ENCODE measurements at regions not wholly inside any gene's neighbourhood (a gene's known extent, or its start where the extent isn't known, plus 50 kb on each side); places are given as distances from the start of the nearest gene placed in this dataset.

- no peak for DNase-seq
These were observed 97.3 kb downstream of the HAPSTR1 start for GRCh38 chr16:9188721-9189120.

GRCh38 chr16:9191274-9191850 lies 99.9 kb downstream of the HAPSTR1 start:
- DNase-seq = no peak

GRCh38 chr16:9192746-9193145 lies 101.3 kb downstream of the HAPSTR1 start:
- DNase-seq = no peak

GRCh38 chr16:9195287-9195686 lies 103.8 kb downstream of the HAPSTR1 start:
- DNase-seq = no peak

- DNase-seq = no peak
These were observed 106.7 kb downstream of the HAPSTR1 start for GRCh38 chr16:9197957-9198661.

- no peak for DNase-seq
These were observed 107.9 kb downstream of the HAPSTR1 start for GRCh38 chr16:9199311-9199710.

GRCh38 chr16:9199751-9200150 lies 108.3 kb downstream of the HAPSTR1 start:
- DNase-seq = no peak

- DNase-seq = no peak
These were observed 112.5 kb downstream of the HAPSTR1 start for GRCh38 chr16:9203956-9204355.

GRCh38 chr16:9205661-9206060 lies 114.2 kb downstream of the HAPSTR1 start:
- no peak for DNase-seq

- no peak for DNase-seq
These were observed 114.7 kb downstream of the HAPSTR1 start for GRCh38 chr16:9206156-9206555.

GRCh38 chr16:9212621-9213020 lies 121.2 kb downstream of the HAPSTR1 start:
- no peak for DNase-seq

GRCh38 chr16:9219813-9220212 lies 128.4 kb downstream of the HAPSTR1 start:
- DNase-seq = no peak

- no peak for DNase-seq
These were observed 134.3 kb downstream of the HAPSTR1 start for GRCh38 chr16:9225527-9226316.

- DNase-seq = no peak
These were observed 135.5 kb downstream of the HAPSTR1 start for GRCh38 chr16:9226924-9227323.

GRCh38 chr16:9231039-9231438 lies 139.6 kb downstream of the HAPSTR1 start:
- DNase-seq = no peak

GRCh38 chr16:9232102-9232770 lies 140.8 kb downstream of the HAPSTR1 start:
- no peak for DNase-seq

- DNase-seq = no peak
These were observed 144.4 kb downstream of the HAPSTR1 start for GRCh38 chr16:9235867-9236266.

GRCh38 chr16:9236319-9236718 lies 144.9 kb downstream of the HAPSTR1 start:
- no peak for DNase-seq

GRCh38 chr16:9238346-9238745 lies 146.9 kb downstream of the HAPSTR1 start:
- DNase-seq = no peak

- DNase-seq = no peak
These were observed 149.7 kb downstream of the HAPSTR1 start for GRCh38 chr16:9241177-9241576.

GRCh38 chr16:9248162-9248561 lies 156.7 kb downstream of the HAPSTR1 start:
- DNase-seq = no peak

- DNase-seq = no peak
These were observed 158.1 kb downstream of the HAPSTR1 start for GRCh38 chr16:9249534-9249933.

GRCh38 chr16:9251026-9251425 lies 159.6 kb downstream of the HAPSTR1 start:
- DNase-seq = no peak
